ENCODE measurements at regions not wholly inside any gene's neighbourhood (a gene's known extent, or its start where the extent isn't known, plus 50 kb on each side); places are given as distances from the start of the nearest gene placed in this dataset.

DNA sequence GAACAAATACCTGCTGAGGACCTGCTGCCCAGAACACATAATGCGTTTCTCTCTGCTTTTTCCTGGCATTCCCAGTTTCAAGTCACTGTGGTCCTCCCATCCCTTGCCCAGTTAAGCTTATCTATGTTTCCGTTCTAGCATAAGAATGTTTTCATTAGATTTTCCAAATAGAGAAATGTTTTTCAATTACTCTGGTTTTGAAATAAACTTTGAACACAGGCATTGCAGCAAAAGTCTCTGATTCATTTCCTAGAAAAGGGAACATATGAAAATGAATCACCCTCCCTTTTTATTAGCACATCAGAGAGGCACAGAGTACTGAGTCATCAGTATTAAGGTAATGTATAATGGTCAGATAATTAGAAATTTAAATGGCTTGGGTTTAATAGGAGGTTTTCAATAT is 201.1 kb upstream of the TMEM260 start:
- TF ChIP-seq, protein P1, sequence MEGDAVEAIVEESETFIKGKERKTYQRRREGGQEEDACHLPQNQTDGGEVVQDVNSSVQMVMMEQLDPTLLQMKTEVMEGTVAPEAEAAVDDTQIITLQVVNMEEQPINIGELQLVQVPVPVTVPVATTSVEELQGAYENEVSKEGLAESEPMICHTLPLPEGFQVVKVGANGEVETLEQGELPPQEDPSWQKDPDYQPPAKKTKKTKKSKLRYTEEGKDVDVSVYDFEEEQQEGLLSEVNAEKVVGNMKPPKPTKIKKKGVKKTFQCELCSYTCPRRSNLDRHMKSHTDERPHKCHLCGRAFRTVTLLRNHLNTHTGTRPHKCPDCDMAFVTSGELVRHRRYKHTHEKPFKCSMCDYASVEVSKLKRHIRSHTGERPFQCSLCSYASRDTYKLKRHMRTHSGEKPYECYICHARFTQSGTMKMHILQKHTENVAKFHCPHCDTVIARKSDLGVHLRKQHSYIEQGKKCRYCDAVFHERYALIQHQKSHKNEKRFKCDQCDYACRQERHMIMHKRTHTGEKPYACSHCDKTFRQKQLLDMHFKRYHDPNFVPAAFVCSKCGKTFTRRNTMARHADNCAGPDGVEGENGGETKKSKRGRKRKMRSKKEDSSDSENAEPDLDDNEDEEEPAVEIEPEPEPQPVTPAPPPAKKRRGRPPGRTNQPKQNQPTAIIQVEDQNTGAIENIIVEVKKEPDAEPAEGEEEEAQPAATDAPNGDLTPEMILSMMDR (IDR thresholded peaks at IDR 0.05; ENCODE audit: borderline replicate concordance, extremely low read depth, low read length, poor library complexity, severe bottlenecking), result no peak
- no peak for TF ChIP-seq EZH2 (IDR thresholded peaks at IDR 0.05; ENCODE audit: borderline replicate concordance, low read depth, low read length, severe bottlenecking)

Data from DND-41 (cell line).